H1 (cell line): ENCODE measurements at regions not wholly inside any gene's neighbourhood (a gene's known extent, or its start where the extent isn't known, plus 50 kb on each side); places are given as distances from the start of the nearest gene placed in this dataset.

ENCODE experiments used
- CHD7 ChIP-seq: fragments of 300-600 bp; sonication (generic); IDR thresholded peaks from 2 replicates; pipeline ENCODE4 v1.7.1; 2012; ENCODE audit warnings: low read length, moderate library complexity, mild to moderate bottlenecking, inconsistent platforms; ENCODE audit not compliant: insufficient replicate concordance

DNA sequence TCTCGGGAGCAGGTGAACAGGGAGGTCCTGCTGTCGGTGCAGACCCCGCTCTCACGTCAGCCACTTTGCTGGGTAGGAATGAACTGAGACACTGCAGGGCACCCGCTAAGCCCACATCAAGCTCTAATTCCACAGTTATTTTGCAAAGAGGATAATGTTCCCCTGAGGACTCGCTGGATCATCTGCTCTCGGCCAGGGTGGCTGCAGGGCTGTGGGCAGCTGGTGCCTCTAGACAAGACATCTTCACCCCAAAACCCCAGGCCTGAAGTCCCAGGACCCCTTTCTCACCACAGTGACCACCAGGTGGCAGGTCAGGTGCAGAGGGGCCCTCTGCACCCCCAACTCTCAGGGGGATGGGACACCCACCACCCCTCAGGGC is 135.1 kb upstream of the PPP1R26 start (continued):
- TF ChIP-seq CHD7: no peak
